Naive thymus-derived CD4-positive, alpha-beta T cell (primary cell): ENCODE measurements at regions not wholly inside any gene's neighbourhood (a gene's known extent, or its start where the extent isn't known, plus 50 kb on each side); places are given as distances from the start of the nearest gene placed in this dataset.

Experiments used
- ATAC-seq: fragments of 150-1000 bp; cut with Tn5 transposase; 2 replicates; pipeline ENCODE4 v1.10.0; 2021; ENCODE audit warnings: mild to moderate bottlenecking, moderate library complexity
- CTCF ChIA-PET: fragments of 350-600 bp; sonication (Branson Sonifier 250); formaldehyde crosslinking; loops from one replicate; lab custom pipeline; 2021; ENCODE audit warnings: antibody characterized with exemption; lab: Charles Lee
- POLR2A ChIA-PET: fragments of 350-600 bp; sonication (Branson Sonifier 250); formaldehyde crosslinking; loops from one replicate; lab custom pipeline; 2021; ENCODE audit warnings: antibody characterized with exemption, inconsistent platforms; lab: Charles Lee
- DNase-seq, 9 donors: peaks; one replicate each; pipeline versions ENCODE4 v3.0.0 to v3.0.0-alpha.2; 2020 to 2022; ENCODE audit warnings: mixed read lengths in 1 of 9
- H3K27ac ChIP-seq: one replicate; pipeline ENCODE4 v1.7.0; 2013; ENCODE audit warnings: mild to moderate bottlenecking, low read depth, low read length, moderate library complexity
- H3K27me3 ChIP-seq, 2 donors: one replicate each; pipeline ENCODE4 v1.7.0; 2013; ENCODE audit warnings: low read length in 2 of 2, mild to moderate bottlenecking in 2 of 2, moderate library complexity in 2 of 2; ENCODE audit not compliant: control insufficient read depth in 2 of 2, insufficient read depth in 2 of 2
- H3K36me3 ChIP-seq, 3 experiments: 1 replicate in 2 of 3; 2 replicates in 1 of 3; pipeline ENCODE4 v1.7.0; 2013; ENCODE audit warnings: low read length in 3 of 3, mild to moderate bottlenecking in 3 of 3, moderate library complexity in 1 of 3; ENCODE audit not compliant: insufficient read depth in 3 of 3, control insufficient read depth in 2 of 3
- H3K4me1 ChIP-seq, 2 donors: one replicate each; pipeline ENCODE4 v1.7.0; 2013; ENCODE audit warnings: low read length in 2 of 2, mild to moderate bottlenecking in 2 of 2, moderate library complexity in 1 of 2; ENCODE audit not compliant: control insufficient read depth in 2 of 2, insufficient read depth in 2 of 2
- H3K4me3 ChIP-seq: 2 replicates; pipeline ENCODE4 v1.7.0; 2013; ENCODE audit warnings: mild to moderate bottlenecking, low read length
- H3K9me3 ChIP-seq, 3 experiments: 1 replicate in 2 of 3; 2 replicates in 1 of 3; pipeline ENCODE4 v1.7.0; 2013; ENCODE audit warnings: low read length in 3 of 3; ENCODE audit not compliant: control insufficient read depth in 2 of 3
- H3K27ac Mint-ChIP-seq, 9 donors: one replicate each; pipeline ENCODE4 v1.8.0; 2020 to 2022; ENCODE audit warnings: mixed read lengths in 9 of 9, mild to moderate bottlenecking in 8 of 9, moderate library complexity in 5 of 9, inconsistent platforms in 2 of 9
- H3K27me3 Mint-ChIP-seq, 5 donors: one replicate each; pipeline ENCODE4 v1.8.0; 2021 to 2022; ENCODE audit warnings: mixed read lengths in 5 of 5, mild to moderate bottlenecking in 1 of 5
- H3K36me3 Mint-ChIP-seq, 5 donors: one replicate each; pipeline ENCODE4 v1.8.0; 2020 to 2022; ENCODE audit warnings: mixed read lengths in 5 of 5, mild to moderate bottlenecking in 3 of 5, inconsistent platforms in 1 of 5
- H3K4me1 Mint-ChIP-seq, 7 donors: one replicate each; pipeline ENCODE4 v1.8.0; 2020 to 2022; ENCODE audit warnings: mixed read lengths in 7 of 7, mild to moderate bottlenecking in 3 of 7, inconsistent platforms in 1 of 7
- H3K4me3 Mint-ChIP-seq, 10 donors: one replicate each; pipeline ENCODE4 v1.8.0; 2020 to 2022; ENCODE audit warnings: mild to moderate bottlenecking in 10 of 10, mixed read lengths in 10 of 10, moderate library complexity in 6 of 10, inconsistent platforms in 2 of 10
- H3K9me3 Mint-ChIP-seq, 11 donors: one replicate each; pipeline ENCODE4 v1.8.0; 2020 to 2022; ENCODE audit warnings: mixed read lengths in 11 of 11, mild to moderate bottlenecking in 4 of 11, inconsistent platforms in 1 of 11, moderate library complexity in 1 of 11
- intact Hi-C, 2 donors: fragments of 100-400 bp; cut with micrococcal nuclease; formaldehyde crosslinking; loops; one replicate each; pipeline ENCODE4 v1.15.1; 2023

DNA sequence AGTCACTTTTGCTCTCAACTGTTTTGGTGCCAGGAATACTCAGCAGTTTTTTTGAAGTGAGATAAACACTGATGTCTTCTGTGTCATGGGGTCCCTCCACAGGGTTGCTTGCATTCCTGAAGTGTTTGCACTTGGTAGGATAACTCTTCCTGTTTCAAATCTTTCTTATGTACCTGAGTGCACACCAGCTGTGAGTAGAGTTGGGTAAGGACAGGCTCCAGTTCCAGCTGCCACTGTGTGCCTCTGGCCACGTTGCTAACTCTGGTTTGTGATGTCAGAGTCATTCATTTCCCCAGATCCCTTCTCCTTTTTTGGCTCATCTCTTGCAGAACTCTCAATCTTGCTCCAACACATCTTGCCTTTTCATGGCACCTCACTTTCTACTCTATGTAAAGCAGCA lies 356.3 kb upstream of the B3GALT2 start:
- Mint-ChIP-seq H3K36me3 (peaks cover 0 to 43% (median 0%) of the 10 kb centered on the region in 5 donors), H3K4me3 (peak overlapping the region in 1 of 10 donors; percentile 8), H3K9me3 (peaks cover 0 to 11% (median 0%) of the 10 kb centered on the region in 11 donors), H3K27ac (peak overlapping the region in 2 of 9 donors; percentile 50 to 60), H3K27me3 (no peaks in the 10 kb centered on the region), H3K4me1 (peaks cover 26 to 54% (median 45%) of the 10 kb centered on the region in 7 donors)
- ChIA-PET POLR2A (interaction anchor here (0.7 kb wide), 1 partner anchor 75 kb away, joined by 3 read pairs; no protein-coding TSS in a partner anchor), CTCF (no interaction called here)
- no peaks in the 10 kb centered on the region for H3K36me3 ChIP-seq
- H3K27me3 ChIP-seq, result no peaks in the 10 kb centered on the region
- H3K4me1 ChIP-seq, result peaks cover 14 to 40% of the 10 kb centered on the region in 2 donors
- no peaks in the 10 kb centered on the region for H3K9me3 ChIP-seq
- no peak overlapping the region for H3K27ac ChIP-seq
- intact Hi-C loops, result loop anchor here (5.0 kb wide), 2 partner anchors 220 to 435 kb away; partner anchors contain the start of gene GLRX2 (in 1 of the 2)
- DNase-seq (no peak), ATAC-seq (no peak)
- no peak overlapping the region for H3K4me3 ChIP-seq

DNA sequence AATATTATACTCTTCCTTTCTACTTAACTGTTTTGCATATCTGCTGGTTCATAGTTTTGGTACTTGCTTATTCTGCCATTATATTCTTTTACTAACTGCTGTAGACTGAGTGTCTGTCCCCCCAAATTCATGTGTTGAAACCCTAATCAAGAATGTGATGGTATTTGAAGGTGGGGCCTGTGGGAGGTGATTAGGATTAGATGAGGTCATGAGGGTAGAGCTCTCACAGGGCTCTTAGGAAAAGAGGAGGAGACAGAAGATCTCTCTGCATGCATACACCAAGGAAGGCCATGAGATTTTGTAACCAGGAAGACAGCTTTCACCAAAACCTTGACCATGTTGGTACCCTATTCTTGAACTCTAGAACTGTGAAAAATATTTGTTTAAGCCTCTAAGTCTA lies 354.1 kb upstream of the B3GALT2 start:
- ATAC-seq (no peak), DNase-seq (no peak)
- intact Hi-C loops, result loop anchor here (1.0 to 5.0 kb wide), 6 partner anchors 29 to 433 kb away; partner anchors contain the start of gene GLRX2 (in 1 of the 2)
- Histone ChIP-seq H3K36me3 (no peaks in the 10 kb centered on the region), H3K4me3 (peak overlapping the region; percentile 35), H3K27ac (peak overlapping the region; percentile 24), H3K4me1 (peaks cover 14 to 41% of the 10 kb centered on the region in 2 donors), H3K9me3 (no peaks in the 10 kb centered on the region), H3K27me3 (no peaks in the 10 kb centered on the region)
- Mint-ChIP-seq H3K27ac (peak overlapping the region; percentile 19 to 97 (median 86)), H3K36me3 (peaks cover 0 to 40% (median 0%) of the 10 kb centered on the region in 5 donors), H3K27me3 (no peaks in the 10 kb centered on the region), H3K4me1 (peaks cover 19 to 60% (median 51%) of the 10 kb centered on the region in 7 donors), H3K9me3 (peaks cover 0 to 10% (median 0%) of the 10 kb centered on the region in 11 donors), H3K4me3 (peak overlapping the region; percentile 65 to 87 (median 74))
- POLR2A ChIA-PET, result interaction anchor here (0.6 to 2.9 kb wide), 7 partner anchors 10 to 185 kb away, joined by 3 to 17 read pairs (median 4); no protein-coding TSS in a partner anchor
- CTCF ChIA-PET, result interaction anchor here (0.9 to 1.1 kb wide), 2 partner anchors 9 to 78 kb away, joined by 3 read pairs; no protein-coding TSS in a partner anchor

DNA sequence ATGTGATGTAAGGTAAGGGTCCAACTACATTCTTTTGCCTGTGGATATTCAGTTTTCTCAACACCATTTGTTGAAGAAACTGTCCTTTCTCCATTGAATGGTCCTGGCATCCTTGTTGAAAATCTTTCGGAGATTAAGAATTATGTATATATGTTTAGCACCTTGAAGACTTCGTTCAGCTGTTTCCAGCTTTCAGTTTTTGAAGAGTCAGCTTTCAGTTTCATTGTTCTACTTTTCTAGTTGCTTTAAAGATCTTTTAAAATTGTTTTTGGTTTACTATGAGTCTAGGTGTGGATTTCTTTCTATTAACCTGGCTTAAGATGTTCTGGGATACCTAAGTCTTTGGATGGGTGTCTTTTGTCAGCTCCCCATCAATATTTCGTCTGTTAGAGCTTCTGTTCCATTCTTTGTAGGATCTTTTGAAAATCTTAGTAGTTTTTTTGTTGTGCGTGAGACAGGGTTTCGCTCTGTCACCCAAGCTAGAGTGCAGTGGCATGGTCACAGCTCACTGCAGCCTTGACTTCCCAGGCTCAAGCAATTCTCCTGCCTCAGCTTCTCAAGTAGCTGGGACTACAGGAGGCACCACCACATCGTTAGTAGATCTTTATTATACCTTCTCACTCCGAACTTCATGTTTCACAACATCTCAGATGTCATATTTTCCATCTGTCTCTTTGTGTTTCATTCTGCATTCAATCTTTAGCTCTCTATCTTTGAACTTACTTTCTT lies 353.5 kb upstream of the B3GALT2 start:
- ChIA-PET POLR2A (interaction anchor here (0.6 to 2.9 kb wide), 9 partner anchors 10 to 186 kb away, joined by 3 to 17 read pairs (median 4); no protein-coding TSS in a partner anchor), CTCF (interaction anchor here (0.9 to 1.1 kb wide), 2 partner anchors 9 to 77 kb away, joined by 3 read pairs; no protein-coding TSS in a partner anchor)
- H3K4me3 ChIP-seq, result peak overlapping the region; percentile 35
- H3K36me3 ChIP-seq, result no peaks in the 10 kb centered on the region
- peaks cover 0 to 14% (median 0%) of the 10 kb centered on the region in 11 donors for H3K9me3 Mint-ChIP-seq
- intact Hi-C loops, result loop anchor here (1.0 to 10.0 kb wide), 10 partner anchors 15 to 965 kb away; partner anchors contain the start of genes GLRX2 (in 1 of the 2) and RGS1 (in 1 of the 2)
- no peaks in the 10 kb centered on the region for H3K27me3 Mint-ChIP-seq
- peaks cover 14 to 41% of the 10 kb centered on the region in 2 donors for H3K4me1 ChIP-seq
- peaks cover 19 to 62% (median 51%) of the 10 kb centered on the region in 7 donors for H3K4me1 Mint-ChIP-seq
- ATAC-seq (peak; percentile 44), DNase-seq (peak in 5 of 9 donors; percentile 4 to 14 (median 5))
- H3K4me3 Mint-ChIP-seq, result peak overlapping the region; percentile 65 to 87 (median 74)
- H3K9me3 ChIP-seq, result no peaks in the 10 kb centered on the region
- peaks cover 0 to 42% (median 0%) of the 10 kb centered on the region in 5 donors for H3K36me3 Mint-ChIP-seq
- H3K27ac Mint-ChIP-seq, result peak overlapping the region; percentile 19 to 97 (median 86)
- no peaks in the 10 kb centered on the region for H3K27me3 ChIP-seq
- peak overlapping the region; percentile 24 for H3K27ac ChIP-seq

DNA sequence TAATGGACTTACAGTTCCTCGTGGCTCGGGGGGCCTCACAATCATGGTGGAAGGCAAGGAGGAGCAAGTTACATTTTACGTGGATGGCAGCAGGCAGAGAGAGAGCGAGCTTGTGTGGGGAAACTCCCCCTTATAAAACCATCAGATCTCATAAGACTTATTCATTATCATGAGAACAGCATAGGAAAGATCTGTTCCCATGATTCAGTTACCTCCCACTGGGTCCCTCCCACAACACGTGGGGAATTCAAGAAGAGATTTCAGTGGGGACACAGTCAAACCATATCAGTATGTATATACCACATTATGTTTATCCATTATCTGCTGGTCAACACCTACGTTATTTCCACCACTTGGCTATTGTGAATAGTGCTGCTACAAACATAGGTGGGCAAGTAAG lies 352.3 kb upstream of the B3GALT2 start:
- ChIA-PET CTCF (no interaction called here), POLR2A (no interaction called here)
- no peak for ATAC-seq
- Histone ChIP-seq H3K4me3 (no peak overlapping the region), H3K27ac (no peak overlapping the region), H3K36me3 (no peaks in the 10 kb centered on the region), H3K9me3 (no peaks in the 10 kb centered on the region), H3K27me3 (no peaks in the 10 kb centered on the region), H3K4me1 (peaks cover 14 to 41% of the 10 kb centered on the region in 2 donors)
- Mint-ChIP-seq H3K36me3 (peaks cover 0 to 40% (median 0%) of the 10 kb centered on the region in 5 donors), H3K4me1 (peaks cover 15 to 62% (median 51%) of the 10 kb centered on the region in 7 donors), H3K4me3 (peak overlapping the region in 7 of 10 donors; percentile 2 to 73 (median 20)), H3K27me3 (no peaks in the 10 kb centered on the region), H3K9me3 (peaks cover 0 to 14% (median 0%) of the 10 kb centered on the region in 11 donors), H3K27ac (peak overlapping the region in 4 of 9 donors; percentile 15 to 87 (median 38))
- intact Hi-C loops, result loop anchor here (1.0 to 10.0 kb wide), 5 partner anchors 14 to 964 kb away; partner anchors contain the start of gene RGS1 (in 1 of the 2)
- no peak for DNase-seq

DNA sequence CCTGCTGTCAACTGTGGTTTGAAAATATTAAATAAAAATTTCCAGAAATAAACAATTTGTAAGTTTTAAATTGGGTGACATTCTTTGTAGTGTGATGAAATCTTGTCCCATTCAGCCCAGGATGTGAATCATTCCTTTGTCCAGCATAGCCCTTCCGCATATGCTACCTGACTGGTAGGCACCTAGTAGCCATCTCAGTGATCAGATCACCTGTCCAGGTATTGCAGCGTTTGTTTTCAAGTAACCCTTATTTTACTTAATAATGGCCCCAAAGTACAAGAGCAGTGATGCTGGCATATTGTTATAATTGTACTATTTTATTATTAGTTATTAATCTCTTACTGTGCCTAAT lies 351.6 kb upstream of the B3GALT2 start:
- H3K9me3 ChIP-seq, result no peaks in the 10 kb centered on the region
- Mint-ChIP-seq H3K36me3 (peaks cover 0 to 39% (median 0%) of the 10 kb centered on the region in 5 donors), H3K4me3 (peak overlapping the region in 5 of 10 donors; percentile 17 to 67 (median 44)), H3K27me3 (no peaks in the 10 kb centered on the region), H3K4me1 (peaks cover 13 to 62% (median 50%) of the 10 kb centered on the region in 7 donors), H3K27ac (peak overlapping the region in 3 of 9 donors; percentile 2 to 89 (median 61)), H3K9me3 (peaks cover 0 to 16% (median 0%) of the 10 kb centered on the region in 11 donors)
- CTCF ChIA-PET, result no interaction called here
- H3K4me3 ChIP-seq, result peak overlapping the region; percentile 32
- intact Hi-C loops, result loop anchor here (1.0 to 10.0 kb wide), 5 partner anchors 13 to 963 kb away; partner anchors contain the start of gene RGS1 (in 1 of the 2)
- POLR2A ChIA-PET, result no interaction called here
- no peak overlapping the region for H3K27ac ChIP-seq
- no peaks in the 10 kb centered on the region for H3K27me3 ChIP-seq
- peak; percentile 8 for ATAC-seq
- peaks cover 14 to 41% of the 10 kb centered on the region in 2 donors for H3K4me1 ChIP-seq
- H3K36me3 ChIP-seq, result no peaks in the 10 kb centered on the region
- DNase-seq, result no peak
